ENCODE measurements at regions not wholly inside any gene's neighbourhood (a gene's known extent, or its start where the extent isn't known, plus 50 kb on each side); places are given as distances from the start of the nearest gene placed in this dataset.

- ChIA-PET CTCF (interaction anchor here (1.7 kb wide), 1 partner anchor 21 kb away, joined by 4 read pairs; no protein-coding TSS in a partner anchor), POLR2A (no interaction called here)
- TF ChIP-seq, protein P1, sequence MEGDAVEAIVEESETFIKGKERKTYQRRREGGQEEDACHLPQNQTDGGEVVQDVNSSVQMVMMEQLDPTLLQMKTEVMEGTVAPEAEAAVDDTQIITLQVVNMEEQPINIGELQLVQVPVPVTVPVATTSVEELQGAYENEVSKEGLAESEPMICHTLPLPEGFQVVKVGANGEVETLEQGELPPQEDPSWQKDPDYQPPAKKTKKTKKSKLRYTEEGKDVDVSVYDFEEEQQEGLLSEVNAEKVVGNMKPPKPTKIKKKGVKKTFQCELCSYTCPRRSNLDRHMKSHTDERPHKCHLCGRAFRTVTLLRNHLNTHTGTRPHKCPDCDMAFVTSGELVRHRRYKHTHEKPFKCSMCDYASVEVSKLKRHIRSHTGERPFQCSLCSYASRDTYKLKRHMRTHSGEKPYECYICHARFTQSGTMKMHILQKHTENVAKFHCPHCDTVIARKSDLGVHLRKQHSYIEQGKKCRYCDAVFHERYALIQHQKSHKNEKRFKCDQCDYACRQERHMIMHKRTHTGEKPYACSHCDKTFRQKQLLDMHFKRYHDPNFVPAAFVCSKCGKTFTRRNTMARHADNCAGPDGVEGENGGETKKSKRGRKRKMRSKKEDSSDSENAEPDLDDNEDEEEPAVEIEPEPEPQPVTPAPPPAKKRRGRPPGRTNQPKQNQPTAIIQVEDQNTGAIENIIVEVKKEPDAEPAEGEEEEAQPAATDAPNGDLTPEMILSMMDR (IDR thresholded peaks at IDR 0.05; ENCODE audit: insufficient read depth, low read length, missing control alignments), result no peak
- DNase-seq (ENCODE audit: low read depth, low spot score), result no peak
- H3K4me3 ChIP-seq (ENCODE audit: low read depth, low read length), result no peak overlapping the region
These were observed 127.0 kb upstream of the CCDC54 start for GRCh38 chr3:107250221-107250620.

GRCh38 chr3:107251819-107252218 is 125.4 kb upstream of the CCDC54 start:
- TF ChIP-seq, protein P1 (IDR thresholded peaks at IDR 0.05; ENCODE audit: insufficient read depth, low read length, missing control alignments), result no peak
- no peak for DNase-seq (ENCODE audit: low read depth, low spot score)
- no peak overlapping the region for H3K4me3 ChIP-seq (ENCODE audit: low read depth, low read length)
- CTCF ChIA-PET, result interaction anchor here (1.3 to 5.2 kb wide), 4 partner anchors 15 to 178 kb away, joined by 4 to 36 read pairs (median 18); no protein-coding TSS in a partner anchor
- POLR2A ChIA-PET, result no interaction called here

DNA sequence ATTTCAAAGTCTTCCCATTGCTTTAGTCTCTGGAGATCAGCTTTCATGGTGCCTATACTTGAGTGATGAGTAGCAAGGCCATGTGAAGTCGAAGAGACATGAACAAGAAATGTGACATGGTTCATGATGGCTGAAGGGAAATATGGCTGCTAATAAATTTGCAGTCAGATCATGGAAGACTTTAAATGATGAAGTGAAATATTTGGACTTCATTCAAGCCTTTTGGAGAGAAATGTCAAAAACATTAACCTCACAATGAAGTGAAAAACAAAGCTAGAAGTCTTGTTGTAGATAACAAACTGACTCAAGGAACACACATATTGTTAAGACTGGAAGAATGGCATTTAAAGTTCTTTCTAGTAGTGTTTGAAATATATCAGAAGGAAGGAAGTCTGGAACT is 120.3 kb upstream of the CCDC54 start:
- no peak overlapping the region for H3K4me3 ChIP-seq (ENCODE audit: low read depth, low read length)
- POLR2A ChIA-PET, result no interaction called here
- CTCF ChIA-PET, result interaction anchor here (1.5 kb wide), 2 partner anchors 164 to 173 kb away, joined by 3 to 5 read pairs; no protein-coding TSS in a partner anchor
- DNase-seq (ENCODE audit: low read depth, low spot score), result no peak
- TF ChIP-seq, protein P1 (IDR thresholded peaks at IDR 0.05; ENCODE audit: insufficient read depth, low read length, missing control alignments), result no peak

DNA sequence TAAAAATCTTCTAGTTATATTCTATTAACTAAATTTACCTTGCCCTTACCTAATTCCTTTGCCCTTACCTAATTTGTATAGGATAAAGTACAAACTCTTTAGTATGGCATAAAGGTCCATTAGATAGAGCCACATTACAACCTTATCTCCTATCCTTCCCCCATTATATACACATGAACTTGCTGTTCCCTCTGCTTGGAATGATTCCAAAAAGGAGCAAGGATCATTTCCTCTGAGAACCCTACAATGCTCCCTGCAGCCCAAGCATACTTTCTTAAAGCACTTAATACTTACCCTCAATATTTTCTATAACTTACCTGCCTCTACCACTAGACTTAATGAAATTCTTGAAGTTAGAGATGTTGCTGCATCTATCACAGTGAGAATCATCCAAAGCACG is 118.9 kb upstream of the CCDC54 start:
- TF ChIP-seq, protein P1 (IDR thresholded peaks at IDR 0.05; ENCODE audit: insufficient read depth, low read length, missing control alignments), result no peak
- ChIA-PET POLR2A (no interaction called here), CTCF (interaction anchor here (1.5 to 3.1 kb wide), 3 partner anchors 13 to 172 kb away, joined by 5 to 29 read pairs (median 12); no protein-coding TSS in a partner anchor)
- no peak overlapping the region for H3K4me3 ChIP-seq (ENCODE audit: low read depth, low read length)
- no peak for DNase-seq (ENCODE audit: low read depth, low spot score)

DNA sequence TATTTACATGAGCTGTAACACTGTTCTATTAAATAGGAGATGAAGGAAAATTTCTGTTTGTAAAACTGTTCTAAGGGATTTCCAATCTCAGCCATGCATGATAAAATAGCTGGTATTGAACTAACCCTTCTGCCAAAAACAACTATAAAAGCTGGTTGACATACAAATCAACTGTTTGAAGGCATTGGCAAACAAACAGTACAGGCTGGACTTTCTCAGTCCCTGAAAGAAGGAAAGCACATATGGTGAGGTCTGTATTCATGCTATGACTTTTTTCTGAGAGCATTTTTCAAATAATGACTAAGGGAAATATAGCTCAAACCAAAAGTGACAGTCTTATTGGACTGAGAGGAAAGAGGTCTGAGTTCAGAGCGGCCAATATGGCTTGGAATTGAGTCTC is 117.0 kb upstream of the CCDC54 start:
- POLR2A ChIA-PET, result no interaction called here
- CTCF ChIA-PET, result interaction anchor here (1.0 to 3.1 kb wide), 6 partner anchors 8 to 170 kb away, joined by 3 to 29 read pairs (median 4); no protein-coding TSS in a partner anchor
- TF ChIP-seq, protein P1 (IDR thresholded peaks at IDR 0.05; ENCODE audit: insufficient read depth, low read length, missing control alignments), result no peak
- H3K4me3 ChIP-seq (ENCODE audit: low read depth, low read length), result no peak overlapping the region
- DNase-seq (ENCODE audit: low read depth, low spot score), result no peak

- no peak overlapping the region for H3K4me3 ChIP-seq (ENCODE audit: low read depth, low read length)
- POLR2A ChIA-PET, result no interaction called here
- TF ChIP-seq, protein P1 (IDR thresholded peaks at IDR 0.05; ENCODE audit: insufficient read depth, low read length, missing control alignments), result no peak
- DNase-seq (ENCODE audit: low read depth, low spot score), result no peak
- CTCF ChIA-PET, result interaction anchor here (0.9 to 2.2 kb wide), 4 partner anchors 9 to 169 kb away, joined by 3 to 22 read pairs (median 4); no protein-coding TSS in a partner anchor
These were observed 113.8 kb upstream of the CCDC54 start for GRCh38 chr3:107263269-107264021.

Measured in AG04449 (cell line).